Suprapubic skin (tissue), 4 donors: ENCODE measurements at regions not wholly inside any gene's neighbourhood (a gene's known extent, or its start where the extent isn't known, plus 50 kb on each side); places are given as distances from the start of the nearest gene placed in this dataset.

Experiments
- DNase-seq, 2 donors: peaks; one replicate each; pipeline ENCODE4 v3.0.0-alpha.2; 2019; ENCODE audit warnings: low spot score in 2 of 2
- H3K27ac ChIP-seq: fragments of 200-600 bp; sonication (generic); one replicate; pipeline ENCODE4 v1.5.1; 2019
- H3K27me3 ChIP-seq: fragments of 200-600 bp; sonication (generic); one replicate; pipeline ENCODE4 v1.5.1; 2019
- H3K36me3 ChIP-seq: fragments of 200-600 bp; sonication (generic); one replicate; pipeline ENCODE4 v1.5.1; 2019
- H3K4me1 ChIP-seq: fragments of 200-600 bp; sonication (generic); one replicate; pipeline ENCODE4 v1.5.1; 2019
- H3K4me3 ChIP-seq: fragments of 200-600 bp; sonication (generic); one replicate; pipeline ENCODE4 v1.5.1; 2019; ENCODE audit warnings: mild to moderate bottlenecking
- H3K9me3 ChIP-seq: fragments of 200-600 bp; sonication (generic); one replicate; pipeline ENCODE4 v1.5.1; 2019
- EP300 ChIP-seq: sonication (generic); formaldehyde crosslinking; IDR thresholded peaks from one replicate; pipeline ENCODE4 v1.6.1; 2017; ENCODE audit warnings: antibody characterized with exemption
- POLR2A ChIP-seq, 2 donors: fragments of 450-650 bp; IDR thresholded peaks; one replicate each; pipeline ENCODE4 v1.6.1; 2017; ENCODE audit warnings: antibody characterized with exemption in 2 of 2, mild to moderate bottlenecking in 2 of 2, moderate library complexity in 2 of 2
- POLR2AphosphoS5 ChIP-seq, 3 donors: sonication (generic); formaldehyde crosslinking; IDR thresholded peaks; one replicate each; pipeline ENCODE4 v1.6.1; 2017; ENCODE audit warnings: antibody characterized with exemption in 3 of 3
- whole genome bisulfite sequencing: methylation state at CpG from one replicate; pipeline ENCODE4 v1.1.5; 2018; 5-methylcytosine and 5-hydroxymethylcytosine counted together
- TF ChIP-seq, protein P1 (sequence below), 2 donors: fragments of 200-600 bp in 1 of 2; fragments of 450-650 bp in 1 of 2; sonication (generic) in 1 of 2; IDR thresholded peaks; one replicate each; pipeline ENCODE4 v1.5.1; 2016 to 2019; ENCODE audit warnings: antibody characterized with exemption in 2 of 2, mild to moderate bottlenecking in 1 of 2, moderate library complexity in 1 of 2

DNA sequence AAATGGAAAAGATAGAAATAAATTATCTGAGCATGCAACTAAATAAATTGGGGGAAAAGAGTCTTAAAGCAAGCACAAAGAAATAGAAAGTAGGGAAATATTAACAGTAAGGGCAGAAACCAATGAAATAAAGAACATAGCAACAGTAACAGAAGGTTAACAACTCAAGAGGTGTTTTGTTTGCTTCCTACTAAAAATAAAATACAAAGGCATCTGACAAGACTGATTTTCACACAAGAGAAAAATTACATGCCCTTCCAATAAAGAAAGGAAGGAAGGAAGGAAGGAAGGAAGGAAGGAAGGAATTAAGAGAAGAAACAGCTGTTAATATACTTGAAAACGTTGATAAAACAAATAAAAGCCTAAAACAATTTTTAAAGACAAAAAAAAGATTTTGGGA is 240.2 kb downstream of the SEC16B start:
- Histone ChIP-seq H3K27ac (no peak overlapping the region), H3K4me3 (no peak overlapping the region), H3K36me3 (no peaks in the 10 kb centered on the region), H3K27me3 (no peaks in the 10 kb centered on the region), H3K9me3 (no peaks in the 10 kb centered on the region), H3K4me1 (no peaks in the 10 kb centered on the region)
- 28% methylated on average over 1 of the region's 1 CpG for WGBS
- no peak for DNase-seq
- TF ChIP-seq, protein P1, sequence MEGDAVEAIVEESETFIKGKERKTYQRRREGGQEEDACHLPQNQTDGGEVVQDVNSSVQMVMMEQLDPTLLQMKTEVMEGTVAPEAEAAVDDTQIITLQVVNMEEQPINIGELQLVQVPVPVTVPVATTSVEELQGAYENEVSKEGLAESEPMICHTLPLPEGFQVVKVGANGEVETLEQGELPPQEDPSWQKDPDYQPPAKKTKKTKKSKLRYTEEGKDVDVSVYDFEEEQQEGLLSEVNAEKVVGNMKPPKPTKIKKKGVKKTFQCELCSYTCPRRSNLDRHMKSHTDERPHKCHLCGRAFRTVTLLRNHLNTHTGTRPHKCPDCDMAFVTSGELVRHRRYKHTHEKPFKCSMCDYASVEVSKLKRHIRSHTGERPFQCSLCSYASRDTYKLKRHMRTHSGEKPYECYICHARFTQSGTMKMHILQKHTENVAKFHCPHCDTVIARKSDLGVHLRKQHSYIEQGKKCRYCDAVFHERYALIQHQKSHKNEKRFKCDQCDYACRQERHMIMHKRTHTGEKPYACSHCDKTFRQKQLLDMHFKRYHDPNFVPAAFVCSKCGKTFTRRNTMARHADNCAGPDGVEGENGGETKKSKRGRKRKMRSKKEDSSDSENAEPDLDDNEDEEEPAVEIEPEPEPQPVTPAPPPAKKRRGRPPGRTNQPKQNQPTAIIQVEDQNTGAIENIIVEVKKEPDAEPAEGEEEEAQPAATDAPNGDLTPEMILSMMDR (IDR thresholded peaks at IDR 0.05): no peak
- TF ChIP-seq POLR2A (IDR thresholded peaks at IDR 0.05): no peak
- TF ChIP-seq EP300: no peak
- no peak for TF ChIP-seq POLR2AphosphoS5 (IDR thresholded peaks at IDR 0.05)

DNA sequence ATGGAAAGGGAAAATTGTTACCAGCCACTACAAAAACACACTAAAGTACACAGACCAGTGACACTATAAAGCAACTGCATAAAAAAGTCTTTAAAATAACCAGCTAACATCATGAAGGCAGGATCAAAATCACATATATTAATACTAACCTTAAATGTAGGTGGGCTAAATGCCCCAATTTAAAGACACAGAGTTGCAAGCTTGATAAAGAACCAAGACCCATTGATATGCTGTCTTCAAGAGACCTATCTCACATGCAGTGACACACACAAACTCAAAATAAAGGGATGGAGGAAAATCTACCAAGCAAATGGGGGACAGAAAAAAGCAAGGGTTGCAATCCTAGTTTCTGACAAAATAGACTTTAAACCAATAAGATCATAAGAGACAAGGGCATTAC is 246.3 kb downstream of the SEC16B start:
- Histone ChIP-seq H3K4me1 (no peaks in the 10 kb centered on the region), H3K27me3 (no peaks in the 10 kb centered on the region), H3K9me3 (peaks cover 7% of the 10 kb centered on the region), H3K27ac (no peak overlapping the region), H3K36me3 (no peaks in the 10 kb centered on the region), H3K4me3 (no peak overlapping the region)
- TF ChIP-seq POLR2A (IDR thresholded peaks at IDR 0.05) (no peak), EP300 (no peak), POLR2AphosphoS5 (IDR thresholded peaks at IDR 0.05) (no peak)
- TF ChIP-seq, protein P1 (IDR thresholded peaks at IDR 0.05): no peak
- no peak for DNase-seq

DNA sequence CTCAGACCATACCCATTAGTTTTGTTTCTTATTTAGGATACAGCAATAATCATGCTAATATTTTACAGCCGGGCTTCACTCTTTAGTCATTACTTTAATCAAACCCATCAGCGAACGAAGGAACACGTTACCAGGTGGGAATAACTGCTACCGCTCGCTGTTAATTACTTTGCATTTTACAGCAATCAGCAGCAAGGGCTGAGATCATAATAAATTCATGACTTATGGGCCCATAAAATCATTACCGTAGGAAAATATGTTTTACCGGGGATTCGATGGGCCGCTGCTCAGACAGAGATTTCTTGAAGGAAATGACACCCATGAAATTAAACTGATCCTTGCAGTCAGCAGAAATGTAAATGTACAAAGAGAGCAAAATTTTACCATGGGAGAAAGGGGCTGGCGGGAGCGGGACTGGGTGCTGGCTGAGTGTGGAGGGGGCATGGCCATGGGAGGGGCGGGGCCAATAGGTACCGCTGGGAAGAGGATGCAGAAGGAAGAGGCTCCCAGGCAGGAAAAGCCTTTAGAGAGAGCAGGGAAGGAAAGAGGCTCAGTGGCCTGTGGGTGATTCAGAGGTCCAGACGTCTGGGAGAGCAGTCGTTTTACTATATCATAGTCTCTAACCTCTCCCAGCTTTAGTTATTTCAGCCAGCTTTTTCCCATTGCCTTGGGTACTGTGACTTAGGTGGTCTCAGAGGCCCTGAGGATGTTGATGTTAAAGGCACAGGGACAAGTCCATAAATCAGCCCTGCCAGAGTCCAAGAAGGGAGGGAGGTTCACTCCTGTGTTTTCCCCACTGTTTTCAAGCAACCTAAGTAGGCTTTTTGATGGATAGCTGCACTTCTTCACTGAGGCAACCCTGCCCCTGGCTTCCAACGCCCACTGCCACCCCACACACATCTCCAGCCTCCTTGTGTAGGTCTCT is 258.9 kb downstream of the SEC16B start:
- Histone ChIP-seq H3K9me3 (no peaks in the 10 kb centered on the region), H3K4me3 (no peak overlapping the region), H3K4me1 (no peaks in the 10 kb centered on the region), H3K36me3 (no peaks in the 10 kb centered on the region), H3K27ac (no peak overlapping the region), H3K27me3 (no peaks in the 10 kb centered on the region)
- TF ChIP-seq, protein P1 (IDR thresholded peaks at IDR 0.05): no peak
- TF ChIP-seq POLR2A (IDR thresholded peaks at IDR 0.05): no peak
- 65% methylated on average over 17 of the region's 17 CpGs for WGBS
- DNase-seq: no peak

DNA sequence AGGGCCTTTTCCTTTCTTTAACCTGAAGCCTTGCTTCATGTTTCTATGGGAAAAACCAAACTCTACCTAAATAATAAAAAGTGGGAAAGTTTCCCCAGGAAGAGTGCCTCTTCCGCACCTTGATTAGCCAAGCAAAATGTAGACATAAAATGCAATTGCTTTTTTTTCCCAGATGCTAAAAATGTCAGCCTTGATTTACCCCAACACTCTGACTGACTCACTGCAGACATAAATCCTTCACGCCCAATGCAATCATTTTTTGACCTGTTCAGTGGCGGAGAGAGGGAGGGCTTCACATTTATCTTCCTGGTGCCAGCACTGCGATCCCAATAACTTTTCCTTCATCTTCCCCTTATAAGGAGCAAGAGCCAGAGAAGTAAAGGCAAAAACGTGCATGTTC is 261.5 kb downstream of the SEC16B start:
- no peak overlapping the region for H3K4me3 ChIP-seq
- no peak for TF ChIP-seq POLR2AphosphoS5 (IDR thresholded peaks at IDR 0.05)
- no peak for TF ChIP-seq POLR2A (IDR thresholded peaks at IDR 0.05)
- no peak for TF ChIP-seq EP300
- TF ChIP-seq, protein P1 (IDR thresholded peaks at IDR 0.05): no peak
- 75% methylated on average over 5 of the region's 5 CpGs for WGBS

DNA sequence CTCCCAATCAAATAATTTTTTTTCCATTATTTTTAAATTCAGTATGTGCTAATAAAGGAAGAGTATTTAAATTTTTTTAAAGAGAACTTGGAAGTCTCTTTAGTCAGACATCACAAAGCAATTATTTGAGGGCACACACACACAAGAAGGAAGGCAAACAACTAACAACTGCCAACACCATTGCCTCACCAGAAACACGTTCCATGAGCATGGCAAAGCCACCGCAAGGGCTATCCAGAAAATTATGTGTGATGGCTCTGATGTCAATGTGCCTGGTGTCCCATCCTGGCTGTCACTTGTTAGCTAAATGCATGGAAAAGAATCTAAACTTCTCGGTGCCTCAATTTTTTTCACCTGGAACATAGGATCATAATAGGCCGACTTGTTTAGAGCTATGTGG is 262.9 kb downstream of the SEC16B start:
- TF ChIP-seq EP300 (no peak), POLR2AphosphoS5 (IDR thresholded peaks at IDR 0.05) (no peak), POLR2A (IDR thresholded peaks at IDR 0.05) (no peak)
- TF ChIP-seq, protein P1 (IDR thresholded peaks at IDR 0.05): no peak
- Histone ChIP-seq H3K27me3 (no peaks in the 10 kb centered on the region), H3K9me3 (no peaks in the 10 kb centered on the region), H3K27ac (no peak overlapping the region), H3K4me1 (no peaks in the 10 kb centered on the region), H3K36me3 (no peaks in the 10 kb centered on the region), H3K4me3 (no peak overlapping the region)
- WGBS: 80% methylated on average over 4 of the region's 4 CpGs
- DNase-seq: no peak

More for the DNA sequence above, 261.5 kb downstream of the SEC16B start:
- Histone ChIP-seq H3K27me3 (no peaks in the 10 kb centered on the region), H3K36me3 (no peaks in the 10 kb centered on the region), H3K27ac (no peak overlapping the region), H3K9me3 (no peaks in the 10 kb centered on the region), H3K4me1 (no peaks in the 10 kb centered on the region)
- no peak for DNase-seq
